Parathyroid adenoma (tissue), 2 donors: ENCODE measurements at regions not wholly inside any gene's neighbourhood (a gene's known extent, or its start where the extent isn't known, plus 50 kb on each side); places are given as distances from the start of the nearest gene placed in this dataset.
"Not testable (repeated sequence)": the region's sequence is repeated elsewhere in the genome, so short reads cannot be mapped to it uniquely, and the experiment has no call there.

Experiments
- H2AFZ ChIP-seq: fragments of 300-600 bp; sonication (generic); one replicate; pipeline ENCODE4 v1.7.0; 2017; ENCODE audit warnings: antibody characterized with exemption, mild to moderate bottlenecking
- H3K27ac ChIP-seq: fragments of 300-600 bp; sonication (generic); one replicate; pipeline ENCODE4 v1.7.0; 2017
- H3K27me3 ChIP-seq: fragments of 300-600 bp; sonication (generic); one replicate; pipeline ENCODE4 v1.7.0; 2017; ENCODE audit warnings: low read length; ENCODE audit not compliant: control insufficient read depth, insufficient read depth
- H3K36me3 ChIP-seq: fragments of 300-600 bp; sonication (generic); one replicate; pipeline ENCODE4 v1.7.0; 2017; ENCODE audit warnings: low read length; ENCODE audit not compliant: control insufficient read depth, insufficient read depth
- H3K4me1 ChIP-seq: fragments of 300-600 bp; sonication (generic); one replicate; pipeline ENCODE4 v1.7.0; 2017; ENCODE audit warnings: control low read depth
- H3K4me2 ChIP-seq: fragments of 300-600 bp; sonication (generic); one replicate; pipeline ENCODE4 v1.7.0; 2017; ENCODE audit warnings: low read length
- H3K4me3 ChIP-seq: fragments of 300-600 bp; sonication (generic); one replicate; pipeline ENCODE4 v1.7.0; 2017; ENCODE audit warnings: low read depth, low read length
- H3K79me2 ChIP-seq: fragments of 300-600 bp; sonication (generic); one replicate; pipeline ENCODE4 v1.7.0; 2017; ENCODE audit warnings: control low read depth
- H3K9ac ChIP-seq: fragments of 300-600 bp; sonication (generic); one replicate; pipeline ENCODE4 v1.7.0; 2017; ENCODE audit warnings: mild to moderate bottlenecking
- H3K9me3 ChIP-seq: fragments of 300-600 bp; sonication (generic); one replicate; pipeline ENCODE4 v1.7.0; 2017; ENCODE audit warnings: low read length; ENCODE audit not compliant: control insufficient read depth
- donor health status: primary hyperparathyroidism.

GRCh38 chr7:76839879-76840278 lies 192.3 kb downstream of the SPDYE17 start:
- not testable (repeated sequence) for H3K36me3 ChIP-seq, H3K79me2 ChIP-seq, H3K27me3 ChIP-seq, H3K27ac ChIP-seq, H3K4me1 ChIP-seq, H3K4me2 ChIP-seq, H3K9me3 ChIP-seq, H3K9ac ChIP-seq, H2AFZ ChIP-seq, H3K4me3 ChIP-seq

GRCh38 chr7:76839214-76839613 lies 192.9 kb downstream of the SPDYE17 start:
- not testable (repeated sequence) for H2AFZ ChIP-seq, H3K9me3 ChIP-seq, H3K4me2 ChIP-seq

DNA sequence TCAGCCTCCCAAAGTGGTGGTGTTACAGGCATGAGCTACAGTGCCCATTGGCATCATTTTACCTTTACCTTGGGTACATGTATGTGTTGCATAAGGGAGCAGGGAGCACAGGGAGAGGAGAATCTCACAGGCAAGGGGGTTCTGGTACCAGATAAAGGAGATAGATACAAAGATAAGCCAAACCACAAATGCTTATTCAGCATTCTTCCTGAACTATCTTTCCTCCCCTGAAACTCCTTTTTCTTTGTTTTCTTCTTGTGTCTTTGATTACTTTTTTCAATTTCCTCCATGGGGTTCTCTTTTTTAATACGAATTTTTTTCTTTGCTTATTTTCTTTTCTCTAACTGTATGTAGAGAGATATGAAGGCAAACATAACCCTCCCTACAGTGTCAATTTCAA lies 193.8 kb downstream of the SPDYE17 start:
- not testable (repeated sequence) for H3K4me3 ChIP-seq, H3K79me2 ChIP-seq, H2AFZ ChIP-seq, H3K9me3 ChIP-seq, H3K27me3 ChIP-seq, H3K9ac ChIP-seq, H3K27ac ChIP-seq, H3K4me1 ChIP-seq, H3K4me2 ChIP-seq, H3K36me3 ChIP-seq

More at GRCh38 chr7:76839214-76839613, 192.9 kb downstream of the SPDYE17 start:
- not testable (repeated sequence) for H3K9ac ChIP-seq, H3K4me3 ChIP-seq, H3K79me2 ChIP-seq, H3K36me3 ChIP-seq, H3K27me3 ChIP-seq, H3K4me1 ChIP-seq, H3K27ac ChIP-seq

DNA sequence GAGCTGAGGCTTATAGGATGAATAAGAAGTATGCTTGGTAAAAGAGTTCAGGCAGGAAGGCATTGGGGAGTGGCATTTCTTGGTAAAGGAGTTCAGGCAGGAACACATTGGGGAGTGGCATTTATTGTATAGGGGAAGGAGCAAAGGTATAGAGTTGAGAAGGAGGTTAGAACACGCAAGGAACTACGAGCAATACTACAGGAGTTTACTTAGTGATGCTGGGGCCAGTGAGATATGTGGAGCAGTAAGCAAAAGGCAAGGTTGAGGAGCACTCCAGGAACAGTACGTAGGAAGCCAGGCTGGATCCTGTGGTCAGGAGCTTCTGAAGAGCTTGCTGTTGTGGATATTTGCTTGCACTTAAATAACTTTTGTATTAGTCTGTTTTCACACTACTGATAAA lies 202.2 kb upstream of the POMZP3 start:
- H3K36me3 ChIP-seq, H3K4me1 ChIP-seq, H3K27me3 ChIP-seq, H2AFZ ChIP-seq, H3K79me2 ChIP-seq, H3K9me3 ChIP-seq, H3K9ac ChIP-seq, H3K4me2 ChIP-seq, H3K27ac ChIP-seq, H3K4me3 ChIP-seq: not testable (repeated sequence)

DNA sequence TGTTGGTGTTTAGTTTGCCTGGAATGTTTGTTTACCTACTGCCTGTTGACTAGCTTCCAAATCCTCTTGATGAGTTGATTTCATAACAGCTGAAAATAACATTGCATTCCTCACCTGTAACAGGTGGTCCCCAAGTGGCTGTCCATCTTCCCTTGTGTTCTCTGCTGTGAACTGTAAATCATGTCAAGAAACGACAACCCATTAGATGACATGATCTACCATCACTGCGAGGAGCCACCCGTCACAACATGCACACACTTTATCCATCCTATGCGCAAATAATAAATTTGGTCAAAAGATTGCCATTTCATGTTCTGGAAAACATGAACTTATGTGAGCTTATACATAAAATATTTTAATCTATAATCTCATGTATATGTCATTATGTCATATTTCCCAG lies 199.1 kb upstream of the POMZP3 start:
- H3K9me3 ChIP-seq, H3K4me2 ChIP-seq, H3K79me2 ChIP-seq, H3K4me3 ChIP-seq, H3K27ac ChIP-seq, H3K27me3 ChIP-seq, H3K36me3 ChIP-seq, H2AFZ ChIP-seq, H3K4me1 ChIP-seq, H3K9ac ChIP-seq: not testable (repeated sequence)

- H3K79me2 ChIP-seq, H3K9ac ChIP-seq, H3K27me3 ChIP-seq, H3K4me2 ChIP-seq, H3K9me3 ChIP-seq, H3K36me3 ChIP-seq, H2AFZ ChIP-seq, H3K4me3 ChIP-seq, H3K27ac ChIP-seq, H3K4me1 ChIP-seq: not testable (repeated sequence)
These were observed 182.8 kb upstream of the POMZP3 start for GRCh38 chr7:76809856-76810255.

- H3K9ac ChIP-seq, H3K4me1 ChIP-seq, H2AFZ ChIP-seq, H3K9me3 ChIP-seq, H3K27me3 ChIP-seq, H3K4me3 ChIP-seq, H3K79me2 ChIP-seq, H3K36me3 ChIP-seq, H3K27ac ChIP-seq, H3K4me2 ChIP-seq: not testable (repeated sequence)
These were observed 180.6 kb upstream of the POMZP3 start for GRCh38 chr7:76807588-76808100.

DNA sequence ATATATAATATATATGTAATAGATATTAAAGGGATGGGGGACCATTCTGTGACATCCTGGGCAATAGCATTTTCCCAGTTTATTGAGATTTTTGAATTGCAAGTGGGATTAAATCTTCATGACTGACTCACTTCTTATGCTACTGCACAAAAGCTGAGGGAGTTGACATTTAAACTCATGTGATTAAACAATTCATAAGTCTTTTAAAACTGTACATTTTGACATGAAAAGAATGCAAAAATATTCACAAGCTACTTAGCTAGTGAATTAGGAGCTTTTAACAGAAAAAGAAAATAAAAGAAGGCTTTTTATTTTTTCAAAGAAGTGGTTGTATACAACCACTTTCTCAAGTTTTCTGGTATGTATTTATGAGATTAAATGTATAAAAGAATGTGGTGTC lies 179.4 kb upstream of the POMZP3 start:
- H3K27me3 ChIP-seq, H3K4me2 ChIP-seq, H3K79me2 ChIP-seq, H3K9me3 ChIP-seq, H2AFZ ChIP-seq, H3K27ac ChIP-seq, H3K4me1 ChIP-seq, H3K9ac ChIP-seq, H3K4me3 ChIP-seq, H3K36me3 ChIP-seq: not testable (repeated sequence)

DNA sequence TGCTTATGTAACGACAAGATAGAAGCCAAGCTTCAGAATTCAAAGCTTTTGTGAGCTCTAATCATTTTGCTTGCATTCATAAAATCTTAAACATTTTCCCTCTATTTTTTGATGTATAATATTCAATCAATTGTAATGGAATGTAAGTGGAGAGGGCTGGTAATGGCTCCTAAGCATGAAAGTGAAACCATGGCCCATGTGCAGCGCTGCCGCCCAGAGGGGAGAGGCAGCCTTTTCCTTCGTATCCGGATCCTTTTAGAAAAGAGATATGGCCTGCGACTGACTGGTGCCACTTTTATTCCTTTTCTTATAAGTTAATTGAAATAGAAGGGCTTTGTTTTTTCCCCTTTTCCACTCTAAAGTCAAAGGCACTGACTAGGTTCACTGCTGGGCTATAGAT lies 178.9 kb upstream of the POMZP3 start:
- not testable (repeated sequence) for H3K4me3 ChIP-seq, H3K4me2 ChIP-seq, H3K36me3 ChIP-seq, H3K9me3 ChIP-seq, H3K9ac ChIP-seq, H3K4me1 ChIP-seq, H3K79me2 ChIP-seq, H3K27ac ChIP-seq, H3K27me3 ChIP-seq, H2AFZ ChIP-seq

- H3K27ac ChIP-seq, H2AFZ ChIP-seq, H3K9me3 ChIP-seq, H3K4me3 ChIP-seq, H3K4me1 ChIP-seq, H3K79me2 ChIP-seq, H3K4me2 ChIP-seq, H3K9ac ChIP-seq, H3K36me3 ChIP-seq, H3K27me3 ChIP-seq: not testable (repeated sequence)
These were observed 178.2 kb upstream of the POMZP3 start for GRCh38 chr7:76805262-76805661.

DNA sequence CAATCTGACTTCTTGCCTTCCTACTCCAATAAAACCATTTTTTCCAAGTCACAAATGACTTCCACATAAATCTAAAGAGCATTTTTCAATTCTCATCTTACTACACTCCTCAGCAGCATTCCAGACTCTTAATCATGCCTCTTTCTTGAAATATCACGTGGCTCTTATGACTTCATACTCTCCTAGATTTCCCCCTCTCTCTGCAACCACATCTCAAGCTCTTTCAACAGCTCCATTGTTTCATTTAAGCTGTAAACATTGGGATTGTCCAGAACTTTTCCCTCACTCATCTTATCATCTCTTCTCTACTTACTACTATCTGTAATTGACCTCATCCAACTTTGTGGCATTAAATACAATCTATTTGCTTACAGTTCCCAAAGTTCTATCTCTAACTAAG lies 170.6 kb upstream of the POMZP3 start:
- H2AFZ ChIP-seq, H3K4me1 ChIP-seq, H3K9ac ChIP-seq, H3K36me3 ChIP-seq, H3K4me3 ChIP-seq, H3K27me3 ChIP-seq, H3K9me3 ChIP-seq, H3K4me2 ChIP-seq, H3K79me2 ChIP-seq, H3K27ac ChIP-seq: not testable (repeated sequence)

- H3K9me3 ChIP-seq, H3K4me2 ChIP-seq, H3K79me2 ChIP-seq, H3K9ac ChIP-seq, H3K4me1 ChIP-seq, H2AFZ ChIP-seq, H3K36me3 ChIP-seq, H3K4me3 ChIP-seq, H3K27ac ChIP-seq, H3K27me3 ChIP-seq: not testable (repeated sequence)
These were observed 153.6 kb upstream of the POMZP3 start for GRCh38 chr7:76780693-76781092.
